CD14-positive monocyte (primary cell): ENCODE measurements at regions not wholly inside any gene's neighbourhood (a gene's known extent, or its start where the extent isn't known, plus 50 kb on each side); places are given as distances from the start of the nearest gene placed in this dataset.

Experiments used
- DNase-seq, 3 donors: peaks; one replicate each; pipeline ENCODE4 v3.0.0-alpha.2; 2011 to 2022
- H2AFZ ChIP-seq: 2 replicates; pipeline ENCODE4 v1.6.0; 2012; ENCODE audit warnings: mild to moderate bottlenecking, low read depth, low read length, inconsistent platforms; ENCODE audit not compliant: insufficient read depth, poor library complexity, severe bottlenecking
- H3K27ac ChIP-seq, 2 donors: 1 replicate in 1 of 2; 2 replicates in 1 of 2; pipeline ENCODE4 v1.5.1; 2012 to 2013; ENCODE audit warnings: low read length in 2 of 2, control low read depth in 1 of 2, inconsistent platforms in 1 of 2, low read depth in 1 of 2, mild to moderate bottlenecking in 1 of 2
- H3K27me3 ChIP-seq, 2 donors: one replicate each; pipeline versions ENCODE4 v1.6.0 to v1.6.1; 2011 to 2013; ENCODE audit warnings: low read length in 2 of 2; ENCODE audit not compliant: control insufficient read depth in 2 of 2, insufficient read depth in 2 of 2
- H3K36me3 ChIP-seq, 2 donors: replicated peaks in 1 of 2; 1 replicate in 1 of 2; 2 replicates in 1 of 2; pipeline versions ENCODE4 v1.5.1 to v1.6.1; 2012 to 2013; ENCODE audit warnings: low read length in 2 of 2, control low read depth in 1 of 2, inconsistent platforms in 1 of 2, mild to moderate bottlenecking in 1 of 2; ENCODE audit not compliant: insufficient read depth in 2 of 2, control insufficient read depth in 1 of 2
- H3K4me1 ChIP-seq, 2 donors: 1 replicate in 1 of 2; 2 replicates in 1 of 2; pipeline versions ENCODE4 v1.5.1 to v1.6.1; 2012 to 2013; ENCODE audit warnings: low read length in 2 of 2, control low read depth in 1 of 2, inconsistent platforms in 1 of 2, mild to moderate bottlenecking in 1 of 2, moderate library complexity in 1 of 2; ENCODE audit not compliant: insufficient read depth in 2 of 2, control insufficient read depth in 1 of 2
- H3K4me2 ChIP-seq: replicated peaks from 2 replicates; pipeline ENCODE3; 2012; ENCODE audit warnings: low read length, moderate library complexity, mild to moderate bottlenecking; ENCODE audit not compliant: poor library complexity, severe bottlenecking; ENCODE audit errors: extremely low read depth
- H3K4me3 ChIP-seq, 3 experiments: fragments of 200-600 bp in 1 of 3; sonication (generic) in 1 of 3; replicated peaks in 1 of 3; 1 replicate in 2 of 3; 2 replicates in 1 of 3; pipeline ENCODE4 v1.5.1; 2011 to 2013; ENCODE audit warnings: low read length in 3 of 3, mild to moderate bottlenecking in 3 of 3, control low read depth in 2 of 3, low read depth in 2 of 3, inconsistent platforms in 1 of 3, moderate library complexity in 1 of 3
- H3K79me2 ChIP-seq: 2 replicates; pipeline ENCODE4 v1.6.0; 2012; ENCODE audit warnings: mild to moderate bottlenecking, control low read depth, inconsistent platforms, low read length, moderate library complexity; ENCODE audit not compliant: insufficient read depth
- H3K9ac ChIP-seq: 2 replicates; pipeline ENCODE4 v1.6.0; 2017; ENCODE audit warnings: low read length, mild to moderate bottlenecking; ENCODE audit not compliant: insufficient read depth, poor library complexity, severe bottlenecking
- H3K9me3 ChIP-seq, 2 donors: replicated peaks in 1 of 2; 1 replicate in 1 of 2; 2 replicates in 1 of 2; pipeline versions ENCODE4 v1.5.1 to v1.6.1; 2012 to 2013; ENCODE audit warnings: low read length in 2 of 2, control low read depth in 1 of 2; ENCODE audit not compliant: control insufficient read depth in 1 of 2, insufficient read depth in 1 of 2
- H4K20me1 ChIP-seq: 2 replicates; pipeline ENCODE4 v1.6.0; 2012; ENCODE audit warnings: mild to moderate bottlenecking, low read length, control low read depth, moderate library complexity; ENCODE audit not compliant: insufficient read depth
- H3K27ac Mint-ChIP-seq, 7 donors: one replicate each; pipeline ENCODE4 v1.8.0; 2020; ENCODE audit warnings: mild to moderate bottlenecking in 7 of 7, mixed read lengths in 7 of 7, moderate library complexity in 6 of 7, inconsistent platforms in 2 of 7
- H3K27me3 Mint-ChIP-seq, 3 donors: one replicate each; pipeline ENCODE4 v1.8.0; 2021 to 2022; ENCODE audit warnings: low read depth in 3 of 3, mild to moderate bottlenecking in 3 of 3, mixed read lengths in 3 of 3, moderate library complexity in 3 of 3, inconsistent platforms in 1 of 3
- H3K36me3 Mint-ChIP-seq, 2 donors: one replicate each; pipeline ENCODE4 v1.8.0; 2020; ENCODE audit warnings: mixed read lengths in 2 of 2, inconsistent platforms in 1 of 2, mild to moderate bottlenecking in 1 of 2
- H3K4me1 Mint-ChIP-seq: one replicate; pipeline ENCODE4 v1.8.0; 2020; ENCODE audit warnings: mild to moderate bottlenecking, mixed read lengths
- H3K4me3 Mint-ChIP-seq, 2 donors: one replicate each; pipeline ENCODE4 v1.8.0; 2020; ENCODE audit warnings: mild to moderate bottlenecking in 2 of 2, mixed read lengths in 2 of 2, moderate library complexity in 1 of 2
- H3K9me3 Mint-ChIP-seq, 7 donors: one replicate each; pipeline ENCODE4 v1.8.0; 2020 to 2022; ENCODE audit warnings: mixed read lengths in 7 of 7, mild to moderate bottlenecking in 6 of 7, moderate library complexity in 6 of 7, inconsistent platforms in 2 of 7
- CTCF ChIP-seq: fragments of 200-600 bp; IDR thresholded peaks from one replicate; pipeline ENCODE4 v1.8.0; 2022; ENCODE audit warnings: antibody characterized with exemption, mild to moderate bottlenecking
- WGBS: methylation state at CpG from one replicate; pipeline ENCODE4 v1.1.5; 2013; ENCODE audit warnings: missing lambda C conversion rate; ENCODE audit not compliant: insufficient coverage; 5-methylcytosine and 5-hydroxymethylcytosine counted together
- intact Hi-C, 2 donors: fragments of 100-400 bp; cut with micrococcal nuclease; formaldehyde crosslinking; loops; one replicate each; pipeline versions ENCODE4 v1.15.0 to v1.15.1; 2023

- H3K4me2 ChIP-seq, result no peak overlapping the region
- no peaks in the 10 kb centered on the region for H4K20me1 ChIP-seq
- H3K27me3 Mint-ChIP-seq, result peaks cover 0 to 5% (median 2%) of the 10 kb centered on the region in 3 donors
- H3K27me3 ChIP-seq, result no peaks in the 10 kb centered on the region
- intact Hi-C loops, result no loop called here
- TF ChIP-seq CTCF, result no peak
- no peak overlapping the region for H3K27ac ChIP-seq
- no peaks in the 10 kb centered on the region for H3K36me3 Mint-ChIP-seq
- H3K4me3 Mint-ChIP-seq, result no peak overlapping the region
- no peak overlapping the region for H3K27ac Mint-ChIP-seq
- H3K4me1 Mint-ChIP-seq, result peaks cover 49% of the 10 kb centered on the region
- peaks cover 5 to 6% of the 10 kb centered on the region in 2 donors for H3K9me3 ChIP-seq
- no peak overlapping the region for H3K9ac ChIP-seq
- no peak overlapping the region for H3K4me3 ChIP-seq
- H3K4me1 ChIP-seq, result peaks cover 45 to 47% of the 10 kb centered on the region in 2 donors
- no peak overlapping the region for H2AFZ ChIP-seq
- peaks cover 8% of the 10 kb centered on the region for H3K79me2 ChIP-seq
- H3K9me3 Mint-ChIP-seq, result peaks cover 0 to 11% (median 5%) of the 10 kb centered on the region in 7 donors
- WGBS, result 91% methylated on average over 10 of the region's 17 CpGs
- DNase-seq, result no peak
- no peaks in the 10 kb centered on the region for H3K36me3 ChIP-seq
Measured at GRCh38 chr14:99040711-99041110, 231.3 kb downstream of the BCL11B start.

GRCh38 chr14:99041141-99041819, 230.7 kb downstream of the BCL11B start:
- Histone ChIP-seq H3K36me3 (no peaks in the 10 kb centered on the region), H3K4me2 (no peak overlapping the region), H3K4me1 (peaks cover 39 to 41% of the 10 kb centered on the region in 2 donors), H3K4me3 (no peak overlapping the region), H3K9ac (no peak overlapping the region), H3K27me3 (no peaks in the 10 kb centered on the region), H3K27ac (no peak overlapping the region), H3K9me3 (peaks cover 5 to 6% of the 10 kb centered on the region in 2 donors), H3K79me2 (peaks cover 2% of the 10 kb centered on the region), H4K20me1 (no peaks in the 10 kb centered on the region), H2AFZ (no peak overlapping the region)
- H3K9me3 Mint-ChIP-seq, result peaks cover 0 to 11% (median 5%) of the 10 kb centered on the region in 7 donors
- 62% methylated on average over 8 of the region's 8 CpGs for WGBS
- H3K27ac Mint-ChIP-seq, result no peak overlapping the region
- intact Hi-C loops, result no loop called here
- no peaks in the 10 kb centered on the region for H3K36me3 Mint-ChIP-seq
- peaks cover 0 to 2% (median 2%) of the 10 kb centered on the region in 3 donors for H3K27me3 Mint-ChIP-seq
- TF ChIP-seq CTCF, result no peak
- H3K4me1 Mint-ChIP-seq, result peaks cover 50% of the 10 kb centered on the region
- no peak for DNase-seq
- no peak overlapping the region for H3K4me3 Mint-ChIP-seq
